Ovary (tissue), 7 donors: ENCODE measurements at regions not wholly inside any gene's neighbourhood (a gene's known extent, or its start where the extent isn't known, plus 50 kb on each side); places are given as distances from the start of the nearest gene placed in this dataset.

Experiments used
- DNase-seq, 5 donors: peaks; one replicate each; pipeline ENCODE4 v3.0.0-alpha.2; 2019 to 2020
- H3K27ac ChIP-seq, 2 donors: fragments of 200-600 bp; one replicate each; pipeline versions ENCODE4 v1.5.1 to v1.8.0; 2019 to 2022
- H3K27me3 ChIP-seq: fragments of 200-600 bp; one replicate; pipeline ENCODE4 v1.8.0; 2022
- H3K36me3 ChIP-seq: fragments of 200-600 bp; sonication (generic); one replicate; pipeline ENCODE4 v1.5.1; 2019
- H3K4me1 ChIP-seq: one replicate; pipeline ENCODE4 v1.8.1; 2013; ENCODE audit warnings: mild to moderate bottlenecking, moderate library complexity; ENCODE audit not compliant: insufficient read depth
- H3K4me3 ChIP-seq: fragments of 200-600 bp; sonication (generic); one replicate; pipeline ENCODE4 v1.5.1; 2017
- H3K9me3 ChIP-seq, 2 donors: fragments of 200-600 bp in 1 of 2; sonication (generic) in 1 of 2; one replicate each; pipeline versions ENCODE4 v1.5.1 to v1.8.1; 2013 to 2019; ENCODE audit warnings: mild to moderate bottlenecking in 1 of 2, moderate library complexity in 1 of 2
- EP300 ChIP-seq: sonication (generic); formaldehyde crosslinking; IDR thresholded peaks from one replicate; pipeline ENCODE4 v1.6.1; 2017; ENCODE audit warnings: antibody characterized with exemption
- POLR2A ChIP-seq: fragments of 450-650 bp; IDR thresholded peaks from one replicate; pipeline ENCODE4 v1.6.1; 2017; ENCODE audit warnings: antibody characterized with exemption, mild to moderate bottlenecking, moderate library complexity
- WGBS, 3 donors: extraction: QIAGEN DNeasy Blood & Tissue Kit in 1 of 3; methylation state at CpG; one replicate each; pipeline versions ENCODE4 v1.1.5 to v1.1.7; 2013 to 2017; 5-methylcytosine and 5-hydroxymethylcytosine counted together
- intact Hi-C, 4 donors: fragments of 100-400 bp; cut with DNase I; formaldehyde crosslinking; loops; one replicate each; pipeline versions ENCODE4 v1.11.0 to v1.15.1; 2022 to 2023
- TF ChIP-seq, protein P1 (sequence below), 3 donors: fragments of 450-650 bp in 2 of 3; fragments of 200-600 bp in 1 of 3; IDR thresholded peaks; one replicate each; pipeline versions ENCODE4 v1.5.1 to v1.8.0; 2016 to 2022; ENCODE audit warnings: antibody characterized with exemption in 3 of 3, mild to moderate bottlenecking in 1 of 3
- donor health status: DM: no; HTN: no; CAD: no; lungs with moderate emphysema.
- donor health status: DM: no; HTN: no; CAD: no.
- donor health status: Bipolar disorder and iron deficiency.
- donor health status: DM: no; HTN: no; CAD: no.
- donor health status: DM: yes; HTN: yes; CAD: no.

DNA sequence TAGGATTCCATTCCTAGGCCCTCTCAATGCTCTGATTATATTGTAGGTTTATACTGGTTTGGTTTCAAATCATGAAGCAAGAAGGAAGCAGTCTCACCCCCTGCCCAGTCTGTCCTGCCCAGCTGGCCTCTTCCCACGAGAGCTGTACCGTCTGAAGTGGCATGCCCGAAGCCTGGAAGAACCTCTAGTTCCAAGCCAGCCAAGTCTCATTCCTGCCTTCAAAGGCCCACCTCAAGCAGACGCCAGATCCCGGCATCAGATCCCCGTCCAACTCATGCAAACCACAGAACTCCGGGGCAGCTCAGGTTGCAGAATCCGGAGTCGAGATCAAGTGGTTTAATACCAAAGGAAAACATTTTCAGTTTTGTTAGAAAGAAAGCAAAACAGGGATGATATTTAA is 234.4 kb downstream of the LPIN1 start:
- H3K4me1 ChIP-seq: no peaks in the 10 kb centered on the region
- H3K27me3 ChIP-seq: no peaks in the 10 kb centered on the region
- H3K36me3 ChIP-seq: no peaks in the 10 kb centered on the region
- no peak for TF ChIP-seq POLR2A
- no peak for TF ChIP-seq EP300
- TF ChIP-seq, protein P1, sequence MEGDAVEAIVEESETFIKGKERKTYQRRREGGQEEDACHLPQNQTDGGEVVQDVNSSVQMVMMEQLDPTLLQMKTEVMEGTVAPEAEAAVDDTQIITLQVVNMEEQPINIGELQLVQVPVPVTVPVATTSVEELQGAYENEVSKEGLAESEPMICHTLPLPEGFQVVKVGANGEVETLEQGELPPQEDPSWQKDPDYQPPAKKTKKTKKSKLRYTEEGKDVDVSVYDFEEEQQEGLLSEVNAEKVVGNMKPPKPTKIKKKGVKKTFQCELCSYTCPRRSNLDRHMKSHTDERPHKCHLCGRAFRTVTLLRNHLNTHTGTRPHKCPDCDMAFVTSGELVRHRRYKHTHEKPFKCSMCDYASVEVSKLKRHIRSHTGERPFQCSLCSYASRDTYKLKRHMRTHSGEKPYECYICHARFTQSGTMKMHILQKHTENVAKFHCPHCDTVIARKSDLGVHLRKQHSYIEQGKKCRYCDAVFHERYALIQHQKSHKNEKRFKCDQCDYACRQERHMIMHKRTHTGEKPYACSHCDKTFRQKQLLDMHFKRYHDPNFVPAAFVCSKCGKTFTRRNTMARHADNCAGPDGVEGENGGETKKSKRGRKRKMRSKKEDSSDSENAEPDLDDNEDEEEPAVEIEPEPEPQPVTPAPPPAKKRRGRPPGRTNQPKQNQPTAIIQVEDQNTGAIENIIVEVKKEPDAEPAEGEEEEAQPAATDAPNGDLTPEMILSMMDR (IDR thresholded peaks at IDR 0.05): no peak
- H3K9me3 ChIP-seq: no peaks in the 10 kb centered on the region
- H3K4me3 ChIP-seq: no peak overlapping the region
- DNase-seq: no peak
- H3K27ac ChIP-seq: no peak overlapping the region
- intact Hi-C loops: no loop called here
- WGBS, 3 donors: 66 to 80% (median 76%) methylated on average over 9 of the region's 9 CpGs

DNA sequence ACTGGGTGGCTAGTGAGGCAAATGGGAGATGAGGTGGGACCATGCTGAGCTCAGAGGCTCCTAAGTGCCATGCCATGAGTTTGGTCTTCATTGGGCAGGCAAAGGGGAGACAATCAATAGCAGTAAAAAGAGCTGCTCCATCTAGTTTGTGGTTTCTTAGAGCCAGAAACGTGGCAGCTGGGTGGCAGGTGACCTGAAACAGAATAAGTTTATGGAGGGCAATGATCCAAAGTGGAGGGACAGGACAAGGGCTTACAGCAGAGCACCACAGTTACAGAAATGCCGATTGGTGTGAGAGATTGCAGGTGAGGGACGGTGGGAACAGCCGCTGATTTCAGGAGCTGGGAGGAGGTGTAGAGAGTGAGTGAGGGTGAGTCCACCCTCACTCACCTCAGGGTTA is 237.0 kb downstream of the LPIN1 start:
- Histone ChIP-seq H3K36me3 (no peaks in the 10 kb centered on the region), H3K27ac (no peak overlapping the region), H3K4me1 (no peaks in the 10 kb centered on the region), H3K27me3 (no peaks in the 10 kb centered on the region), H3K4me3 (no peak overlapping the region), H3K9me3 (no peaks in the 10 kb centered on the region)
- no peak for DNase-seq
- TF ChIP-seq POLR2A (no peak), EP300 (no peak)
- TF ChIP-seq, protein P1 (IDR thresholded peaks at IDR 0.05): no peak
- intact Hi-C loops: no loop called here
- WGBS, 3 donors: 83 to 91% (median 87%) methylated on average over 4 of the region's 4 CpGs

DNA sequence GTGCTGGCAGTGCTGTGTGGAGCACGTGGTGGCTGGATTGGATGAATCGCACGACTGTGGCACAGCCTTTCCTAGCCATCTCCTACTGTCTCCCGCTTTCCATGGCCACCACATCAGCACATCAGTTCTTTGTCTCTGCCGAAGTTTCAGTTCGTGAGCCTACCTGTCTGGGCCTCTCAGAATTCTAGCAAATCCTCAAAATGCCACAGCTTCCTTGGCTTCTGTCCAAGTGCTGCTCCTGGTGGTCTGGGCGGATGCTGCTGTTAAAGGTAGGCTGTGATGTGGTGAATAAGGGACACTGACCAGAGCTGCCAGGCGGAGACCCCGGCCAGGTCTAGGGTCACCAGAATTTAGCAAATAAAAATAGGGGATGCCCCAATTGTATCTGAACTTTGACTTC is 237.4 kb downstream of the LPIN1 start:
- Histone ChIP-seq H3K9me3 (no peaks in the 10 kb centered on the region), H3K27ac (no peak overlapping the region), H3K4me3 (no peak overlapping the region), H3K4me1 (no peaks in the 10 kb centered on the region), H3K27me3 (no peaks in the 10 kb centered on the region), H3K36me3 (no peaks in the 10 kb centered on the region)
- no peak for TF ChIP-seq EP300
- TF ChIP-seq, protein P1 (IDR thresholded peaks at IDR 0.05): no peak
- no peak for TF ChIP-seq POLR2A
- WGBS, 3 donors: 83 to 90% (median 88%) methylated on average over 9 of the region's 9 CpGs
- intact Hi-C loops: no loop called here
- DNase-seq: no peak

DNA sequence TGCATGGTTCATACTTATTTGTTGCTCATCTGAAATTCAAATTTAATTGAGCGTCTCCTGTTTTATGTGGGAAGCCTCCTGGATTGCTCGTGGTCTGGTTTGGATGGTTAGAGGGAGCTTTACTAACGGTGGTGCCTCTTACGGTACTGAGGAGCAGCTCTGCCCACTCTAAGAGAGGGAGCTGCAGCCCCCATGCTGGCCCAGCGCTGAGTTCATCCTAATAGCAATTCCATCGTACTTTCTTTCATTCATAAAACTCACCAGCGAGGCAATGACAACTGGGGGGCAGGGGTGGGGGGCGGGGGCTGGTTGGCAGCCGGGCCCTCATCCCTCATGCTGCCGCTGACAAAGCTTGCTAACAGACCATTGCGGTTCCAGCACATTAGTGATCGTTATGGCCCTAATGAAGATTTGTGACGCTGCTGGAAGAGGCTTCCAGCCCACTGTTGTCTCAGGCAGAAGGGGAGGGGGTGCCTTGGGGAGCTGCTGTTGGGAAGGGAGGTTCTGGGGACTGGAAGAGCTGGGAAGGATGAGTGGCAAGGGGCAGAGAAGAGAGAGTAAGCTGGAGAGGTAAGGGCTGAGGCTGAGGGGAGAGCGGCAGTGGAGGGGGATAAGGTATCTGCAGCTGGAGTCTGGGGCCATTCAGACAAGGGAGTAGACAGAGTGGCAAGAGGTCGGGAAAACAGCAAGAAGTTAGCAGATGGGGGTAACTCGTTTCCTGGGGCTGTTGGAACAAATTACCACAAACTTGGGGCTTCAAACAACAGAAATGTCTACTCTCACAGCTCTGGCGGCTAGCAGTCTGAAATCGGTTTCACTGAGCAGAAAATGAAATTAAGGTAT is 238.1 kb downstream of the LPIN1 start:
- Histone ChIP-seq H3K27me3 (no peaks in the 10 kb centered on the region), H3K27ac (no peak overlapping the region), H3K4me3 (no peak overlapping the region), H3K36me3 (no peaks in the 10 kb centered on the region), H3K4me1 (no peaks in the 10 kb centered on the region), H3K9me3 (no peaks in the 10 kb centered on the region)
- intact Hi-C loops: no loop called here
- 54 to 61% (median 56%) methylated on average over 18 of the region's 18 CpGs for WGBS, 3 donors
- TF ChIP-seq POLR2A (no peak), EP300 (no peak)
- TF ChIP-seq, protein P1 (IDR thresholded peaks at IDR 0.05): no peak
- no peak for DNase-seq
